ENCODE measurements at regions not wholly inside any gene's neighbourhood (a gene's known extent, or its start where the extent isn't known, plus 50 kb on each side); places are given as distances from the start of the nearest gene placed in this dataset.
"Not testable (repeated sequence)": the region's sequence is repeated elsewhere in the genome, so short reads cannot be mapped to it uniquely, and the experiment has no call there.

- peaks cover 19% of the 10 kb centered on the region for H3K9me3 Mint-ChIP-seq
- H3K4me3 Mint-ChIP-seq = no peak overlapping the region
- H3K27me3 Mint-ChIP-seq (ENCODE audit: low read depth) = no peaks in the 10 kb centered on the region
- ATAC-seq = no peak
- H3K36me3 Mint-ChIP-seq (ENCODE audit: insufficient read depth) = no peaks in the 10 kb centered on the region
- no peak for DNase-seq
- H3K4me1 Mint-ChIP-seq (ENCODE audit: low read depth) = no peaks in the 10 kb centered on the region
Measured at GRCh38 chr4:126466848-126467247, 1152.1 kb downstream of the FAT4 start.

- H3K9me3 Mint-ChIP-seq = peaks cover 19% of the 10 kb centered on the region
- no peak overlapping the region for H3K4me3 Mint-ChIP-seq
- no peaks in the 10 kb centered on the region for H3K4me1 Mint-ChIP-seq (ENCODE audit: low read depth)
- ATAC-seq (no peak), DNase-seq (no peak)
- H3K36me3 Mint-ChIP-seq (ENCODE audit: insufficient read depth) = no peaks in the 10 kb centered on the region
- H3K27me3 Mint-ChIP-seq (ENCODE audit: low read depth) = no peaks in the 10 kb centered on the region
Measured at GRCh38 chr4:126468144-126468543, 1153.4 kb downstream of the FAT4 start.

GRCh38 chr4:126470862-126471261 is 1156.1 kb downstream of the FAT4 start:
- DNase-seq (no peak), ATAC-seq (no peak)
- Mint-ChIP-seq H3K9me3 (peaks cover 16% of the 10 kb centered on the region), H3K4me3 (no peak overlapping the region), H3K36me3 (ENCODE audit: insufficient read depth) (no peaks in the 10 kb centered on the region), H3K27me3 (ENCODE audit: low read depth) (no peaks in the 10 kb centered on the region), H3K4me1 (ENCODE audit: low read depth) (no peaks in the 10 kb centered on the region)

- Mint-ChIP-seq H3K4me3 (no peak overlapping the region), H3K36me3 (ENCODE audit: insufficient read depth) (no peaks in the 10 kb centered on the region), H3K4me1 (ENCODE audit: low read depth) (no peaks in the 10 kb centered on the region), H3K27me3 (ENCODE audit: low read depth) (no peaks in the 10 kb centered on the region), H3K9me3 (peaks cover 5% of the 10 kb centered on the region)
- ATAC-seq (no peak), DNase-seq (no peak)
Measured at GRCh38 chr4:126475730-126476129, 1157.0 kb upstream of the INTU start.

- no peaks in the 10 kb centered on the region for H3K36me3 Mint-ChIP-seq (ENCODE audit: insufficient read depth)
Measured at GRCh38 chr4:126479709-126480108, 1153.0 kb upstream of the INTU start.

GRCh38 chr4:126482311-126482710 is 1150.4 kb upstream of the INTU start:
- ATAC-seq (no peak), DNase-seq (no peak)
- no peaks in the 10 kb centered on the region for H3K4me1 Mint-ChIP-seq (ENCODE audit: low read depth)
- H3K27me3 Mint-ChIP-seq (ENCODE audit: low read depth) = no peaks in the 10 kb centered on the region
- H3K4me3 Mint-ChIP-seq = no peak overlapping the region
- peaks cover 10% of the 10 kb centered on the region for H3K9me3 Mint-ChIP-seq
- no peaks in the 10 kb centered on the region for H3K36me3 Mint-ChIP-seq (ENCODE audit: insufficient read depth)

More at GRCh38 chr4:126479709-126480108, 1153.0 kb upstream of the INTU start:
- Mint-ChIP-seq H3K4me3 (no peak overlapping the region), H3K4me1 (ENCODE audit: low read depth) (no peaks in the 10 kb centered on the region), H3K27me3 (ENCODE audit: low read depth) (no peaks in the 10 kb centered on the region), H3K9me3 (peaks cover 10% of the 10 kb centered on the region)
- ATAC-seq = no peak
- no peak for DNase-seq

GRCh38 chr4:126486377-126486776 is 1146.4 kb upstream of the INTU start:
- H3K9me3 Mint-ChIP-seq = peaks cover 3% of the 10 kb centered on the region
- no peaks in the 10 kb centered on the region for H3K4me1 Mint-ChIP-seq (ENCODE audit: low read depth)
- H3K4me3 Mint-ChIP-seq = no peak overlapping the region
- ATAC-seq (no peak), DNase-seq (no peak)
- H3K27me3 Mint-ChIP-seq (ENCODE audit: low read depth) = no peaks in the 10 kb centered on the region
- no peaks in the 10 kb centered on the region for H3K36me3 Mint-ChIP-seq (ENCODE audit: insufficient read depth)

- Mint-ChIP-seq H3K36me3 (ENCODE audit: insufficient read depth) (no peaks in the 10 kb centered on the region), H3K27me3 (ENCODE audit: low read depth) (no peaks in the 10 kb centered on the region), H3K4me3 (no peak overlapping the region), H3K9me3 (peaks cover 9% of the 10 kb centered on the region), H3K4me1 (ENCODE audit: low read depth) (no peaks in the 10 kb centered on the region)
- no peak for ATAC-seq
- no peak for DNase-seq
Measured at GRCh38 chr4:126489826-126490463, 1142.8 kb upstream of the INTU start.

GRCh38 chr4:126495163-126495752 is 1137.5 kb upstream of the INTU start:
- peaks cover 12% of the 10 kb centered on the region for H3K9me3 Mint-ChIP-seq
- no peak for DNase-seq
- no peaks in the 10 kb centered on the region for H3K36me3 Mint-ChIP-seq (ENCODE audit: insufficient read depth)

GRCh38 chr4:126512979-126513378 is 1119.8 kb upstream of the INTU start:
- DNase-seq (no peak), ATAC-seq (no peak)
- no peak overlapping the region for H3K4me3 Mint-ChIP-seq
- H3K4me1 Mint-ChIP-seq (ENCODE audit: low read depth) = no peaks in the 10 kb centered on the region
- H3K27me3 Mint-ChIP-seq (ENCODE audit: low read depth) = no peaks in the 10 kb centered on the region
- H3K9me3 Mint-ChIP-seq = peaks cover 11% of the 10 kb centered on the region
- H3K36me3 Mint-ChIP-seq (ENCODE audit: insufficient read depth) = no peaks in the 10 kb centered on the region

More at GRCh38 chr4:126495163-126495752, 1137.5 kb upstream of the INTU start:
- Mint-ChIP-seq H3K27me3 (ENCODE audit: low read depth) (no peaks in the 10 kb centered on the region), H3K4me3 (no peak overlapping the region), H3K4me1 (ENCODE audit: low read depth) (no peaks in the 10 kb centered on the region)
- ATAC-seq = no peak

GRCh38 chr4:126513596-126513995 is 1119.2 kb upstream of the INTU start:
- DNase-seq (no peak), ATAC-seq (no peak)
- Mint-ChIP-seq H3K4me3 (no peak overlapping the region), H3K27me3 (ENCODE audit: low read depth) (no peaks in the 10 kb centered on the region), H3K9me3 (peaks cover 11% of the 10 kb centered on the region), H3K4me1 (ENCODE audit: low read depth) (no peaks in the 10 kb centered on the region), H3K36me3 (ENCODE audit: insufficient read depth) (no peaks in the 10 kb centered on the region)

- no peaks in the 10 kb centered on the region for H3K4me1 Mint-ChIP-seq (ENCODE audit: low read depth)
Measured at GRCh38 chr4:126520731-126521130, 1112.0 kb upstream of the INTU start.

GRCh38 chr4:126525400-126525799 is 1107.4 kb upstream of the INTU start:
- H3K27me3 Mint-ChIP-seq (ENCODE audit: low read depth); ATAC-seq: not testable (repeated sequence)

More at GRCh38 chr4:126520731-126521130, 1112.0 kb upstream of the INTU start:
- no peaks in the 10 kb centered on the region for H3K27me3 Mint-ChIP-seq (ENCODE audit: low read depth)
- ATAC-seq (no peak), DNase-seq (no peak)
- no peaks in the 10 kb centered on the region for H3K36me3 Mint-ChIP-seq (ENCODE audit: insufficient read depth)
- peaks cover 4% of the 10 kb centered on the region for H3K9me3 Mint-ChIP-seq
- H3K4me3 Mint-ChIP-seq = no peak overlapping the region

GRCh38 chr4:126526335-126526734 is 1106.4 kb upstream of the INTU start:
- no peaks in the 10 kb centered on the region for H3K4me1 Mint-ChIP-seq (ENCODE audit: low read depth)
- H3K4me3 Mint-ChIP-seq = no peak overlapping the region
- no peak for DNase-seq
- no peak for ATAC-seq
- H3K36me3 Mint-ChIP-seq (ENCODE audit: insufficient read depth) = no peaks in the 10 kb centered on the region
- H3K27me3 Mint-ChIP-seq (ENCODE audit: low read depth) = no peaks in the 10 kb centered on the region
- peaks cover 9% of the 10 kb centered on the region for H3K9me3 Mint-ChIP-seq

More at GRCh38 chr4:126525400-126525799, 1107.4 kb upstream of the INTU start:
- not testable (repeated sequence) for H3K4me1 Mint-ChIP-seq (ENCODE audit: low read depth); DNase-seq; H3K36me3 Mint-ChIP-seq (ENCODE audit: insufficient read depth); H3K9me3 Mint-ChIP-seq; H3K4me3 Mint-ChIP-seq

GRCh38 chr4:126529997-126530396 is 1102.8 kb upstream of the INTU start:
- peaks cover 9% of the 10 kb centered on the region for H3K9me3 Mint-ChIP-seq
- DNase-seq (no peak), ATAC-seq (no peak)
- H3K4me1 Mint-ChIP-seq (ENCODE audit: low read depth) = no peaks in the 10 kb centered on the region
- no peak overlapping the region for H3K4me3 Mint-ChIP-seq
- no peaks in the 10 kb centered on the region for H3K36me3 Mint-ChIP-seq (ENCODE audit: insufficient read depth)
- no peaks in the 10 kb centered on the region for H3K27me3 Mint-ChIP-seq (ENCODE audit: low read depth)
